Medulla oblongata (tissue), 1 donor: ENCODE measurements at regions not wholly inside any gene's neighbourhood (a gene's known extent, or its start where the extent isn't known, plus 50 kb on each side); places are given as distances from the start of the nearest gene placed in this dataset.
"Not testable (repeated sequence)": the region's sequence is repeated elsewhere in the genome, so short reads cannot be mapped to it uniquely, and the experiment has no call there.

Experiments
- DNase-seq: peaks from one replicate; pipeline ENCODE4 v3.0.0-alpha.2; 2015; ENCODE audit errors: extremely low spot score

GRCh38 chr2:49861821-49862220 lies 707.5 kb upstream of the FSHR start:
- peak; percentile 13 for DNase-seq

- no peak for DNase-seq
Observed at GRCh38 chr2:49860834-49861233, 706.5 kb upstream of the FSHR start.

- no peak for DNase-seq
Observed at GRCh38 chr2:49860170-49860569, 705.9 kb upstream of the FSHR start.

GRCh38 chr2:49858657-49859056 lies 704.3 kb upstream of the FSHR start:
- no peak for DNase-seq

GRCh38 chr2:49858113-49858490 lies 703.8 kb upstream of the FSHR start:
- no peak for DNase-seq

GRCh38 chr2:49857371-49858112 lies 703.2 kb upstream of the FSHR start:
- DNase-seq, result no peak

- no peak for DNase-seq
Observed at GRCh38 chr2:49845671-49846070, 691.4 kb upstream of the FSHR start.

- DNase-seq, result no peak
Observed at GRCh38 chr2:49845021-49845420, 690.7 kb upstream of the FSHR start.

GRCh38 chr2:49844113-49844512 lies 689.8 kb upstream of the FSHR start:
- DNase-seq, result not testable (repeated sequence)

GRCh38 chr2:49843314-49843713 lies 689.0 kb upstream of the FSHR start:
- DNase-seq, result no peak

GRCh38 chr2:49840428-49840975 lies 686.2 kb upstream of the FSHR start:
- DNase-seq, result peak; percentile 48

- DNase-seq, result peak; percentile 4
Observed at GRCh38 chr2:49839818-49840217, 685.5 kb upstream of the FSHR start.

GRCh38 chr2:49837561-49838293 lies 683.4 kb upstream of the FSHR start:
- DNase-seq, result no peak

- DNase-seq, result no peak
Observed at GRCh38 chr2:49836017-49836416, 681.7 kb upstream of the FSHR start.

- DNase-seq, result no peak
Observed at GRCh38 chr2:49834433-49834832, 680.1 kb upstream of the FSHR start.

GRCh38 chr2:49832555-49832954 lies 678.2 kb upstream of the FSHR start:
- DNase-seq, result no peak

GRCh38 chr2:49831698-49832367 lies 677.5 kb upstream of the FSHR start:
- DNase-seq, result no peak

- DNase-seq, result no peak
Observed at GRCh38 chr2:49830846-49831245, 676.5 kb upstream of the FSHR start.

GRCh38 chr2:49827366-49827765 lies 673.1 kb upstream of the FSHR start:
- DNase-seq, result no peak

GRCh38 chr2:49813208-49813607 lies 658.9 kb upstream of the FSHR start:
- DNase-seq, result no peak

GRCh38 chr2:49812730-49813129 lies 658.4 kb upstream of the FSHR start:
- DNase-seq, result no peak

- no peak for DNase-seq
Observed at GRCh38 chr2:49811502-49811901, 657.2 kb upstream of the FSHR start.

- DNase-seq, result no peak
Observed at GRCh38 chr2:49807689-49808088, 653.4 kb upstream of the FSHR start.
